ENCODE measurements at regions not wholly inside any gene's neighbourhood (a gene's known extent, or its start where the extent isn't known, plus 50 kb on each side); places are given as distances from the start of the nearest gene placed in this dataset.
"Not testable (repeated sequence)": the region's sequence is repeated elsewhere in the genome, so short reads cannot be mapped to it uniquely, and the experiment has no call there.

GRCh38 chr21:31518580-31518979 lies 140.9 kb upstream of the SOD1 start:
- H3K36me3 Mint-ChIP-seq = no peaks in the 10 kb centered on the region
- peaks cover 34% of the 10 kb centered on the region for H3K4me1 Mint-ChIP-seq
- H3K4me3 Mint-ChIP-seq = no peak overlapping the region
- no peak overlapping the region for H3K27ac Mint-ChIP-seq
- TF ChIP-seq ZNF121 (CRISPR knock-in tag; IDR thresholded peaks at IDR 0.05) = no peak
- no peaks in the 10 kb centered on the region for H3K9me3 Mint-ChIP-seq
- ATAC-seq (peak; percentile 31), DNase-seq (ENCODE audit: low spot score) (no peak)
- CTCF ChIA-PET = interaction anchor here (1.0 kb wide), 1 partner anchor 40 kb away, joined by 6 read pairs; no protein-coding TSS in a partner anchor
- POLR2A ChIA-PET = interaction anchor here (0.7 kb wide), 1 partner anchor 104 kb away, joined by 7 read pairs; no protein-coding TSS in a partner anchor
- H3K27me3 Mint-ChIP-seq (ENCODE audit: low read depth) = no peaks in the 10 kb centered on the region

GRCh38 chr21:31517664-31518414 lies 141.7 kb upstream of the SOD1 start:
- H3K4me3 Mint-ChIP-seq = no peak overlapping the region
- ChIA-PET POLR2A (no interaction called here), CTCF (interaction anchor here (1.0 kb wide), 1 partner anchor 41 kb away, joined by 6 read pairs; no protein-coding TSS in a partner anchor)
- ATAC-seq = no peak
- H3K4me1 Mint-ChIP-seq = peaks cover 36% of the 10 kb centered on the region
- no peaks in the 10 kb centered on the region for H3K27me3 Mint-ChIP-seq (ENCODE audit: low read depth)
- DNase-seq (ENCODE audit: low spot score) = no peak
- no peaks in the 10 kb centered on the region for H3K36me3 Mint-ChIP-seq
- TF ChIP-seq ESRRA (CRISPR knock-in tag; IDR thresholded peaks at IDR 0.05; ENCODE audit: borderline replicate concordance) (no peak), SMAD4 (CRISPR knock-in tag; IDR thresholded peaks at IDR 0.05) (no peak), NR1H2 (CRISPR knock-in tag; IDR thresholded peaks at IDR 0.05) (no peak), CTCF (IDR thresholded peaks at IDR 0.05) (no peak), ETV6 (CRISPR knock-in tag; IDR thresholded peaks at IDR 0.05) (no peak), RORB (CRISPR knock-in tag; IDR thresholded peaks at IDR 0.05) (no peak)
- H3K9me3 Mint-ChIP-seq = no peaks in the 10 kb centered on the region
- 0 out of 2 replicates have a peak overlapping the region, but pooled peaks have one; percentile 17 for H3K27ac Mint-ChIP-seq

- Mint-ChIP-seq H3K9me3 (no peaks in the 10 kb centered on the region), H3K36me3 (no peaks in the 10 kb centered on the region), H3K27me3 (ENCODE audit: low read depth) (no peaks in the 10 kb centered on the region), H3K27ac (peak overlapping the region; percentile 72), H3K4me1 (peaks cover 28% of the 10 kb centered on the region), H3K4me3 (no peak overlapping the region)
- ChIA-PET POLR2A (interaction anchor here (2.0 kb wide), 1 partner anchor 44 kb away, joined by 8 read pairs; no protein-coding TSS in a partner anchor), CTCF (interaction anchor here (0.5 to 2.4 kb wide), 9 partner anchors 11 to 231 kb away, joined by 3 to 15 read pairs (median 3); no protein-coding TSS in a partner anchor)
- DNase-seq (ENCODE audit: low spot score) (no peak), ATAC-seq (no peak)
- TF ChIP-seq CREM (CRISPR knock-in tag; IDR thresholded peaks at IDR 0.05) = no peak
- no peak for TF ChIP-seq FOXJ3 (CRISPR knock-in tag; IDR thresholded peaks at IDR 0.05; ENCODE audit: borderline replicate concordance)
- TF ChIP-seq E2F4 (CRISPR knock-in tag; IDR thresholded peaks at IDR 0.05; ENCODE audit: borderline replicate concordance, low read depth) = no peak
These were observed 144.2 kb upstream of the SOD1 start for GRCh38 chr21:31515253-31515652.

- H3K27me3 Mint-ChIP-seq (ENCODE audit: low read depth) = no peaks in the 10 kb centered on the region
- peak; percentile 83 for ATAC-seq
- H3K4me3 Mint-ChIP-seq = peak overlapping the region; percentile 29; the same call in 1 of the 2 replicates
- H3K27ac Mint-ChIP-seq = 0 out of 2 replicates have a peak overlapping the region, but pooled peaks have one; percentile 27
- no peaks in the 10 kb centered on the region for H3K36me3 Mint-ChIP-seq
- peaks cover 30% of the 10 kb centered on the region for H3K4me1 Mint-ChIP-seq
- DNase-seq (ENCODE audit: low spot score) = peak; percentile 50
- POLR2A ChIA-PET = interaction anchor here (2.0 kb wide), 1 partner anchor 45 kb away, joined by 8 read pairs; no protein-coding TSS in a partner anchor
- 0 out of 2 replicates have a peak, but pooled peaks have one; percentile 14 for TF ChIP-seq ZNF423 (CRISPR knock-in tag; IDR thresholded peaks at IDR 0.05)
- no peak; the same call in 1 of the 2 replicates for TF ChIP-seq ZNF121 (CRISPR knock-in tag; IDR thresholded peaks at IDR 0.05)
- TF ChIP-seq GRHL2 (CRISPR knock-in tag; IDR thresholded peaks at IDR 0.05; ENCODE audit: insufficient replicate concordance, severe bottlenecking) = no peak
- H3K9me3 Mint-ChIP-seq = no peaks in the 10 kb centered on the region
- CTCF ChIA-PET = interaction anchor here (0.5 to 2.4 kb wide), 12 partner anchors 10 to 230 kb away, joined by 3 to 15 read pairs (median 3); no protein-coding TSS in a partner anchor
These were observed 144.9 kb upstream of the SOD1 start for GRCh38 chr21:31514598-31514997.

- H3K36me3 Mint-ChIP-seq; ATAC-seq; H3K27me3 Mint-ChIP-seq (ENCODE audit: low read depth); H3K27ac Mint-ChIP-seq; H3K9me3 Mint-ChIP-seq; DNase-seq (ENCODE audit: low spot score); H3K4me3 Mint-ChIP-seq: not testable (repeated sequence)
- peaks cover 39% of the 10 kb centered on the region for H3K4me1 Mint-ChIP-seq
- ChIA-PET POLR2A (interaction anchor here (2.0 kb wide), 1 partner anchor 46 kb away, joined by 8 read pairs; no protein-coding TSS in a partner anchor), CTCF (interaction anchor here (1.2 to 2.4 kb wide), 4 partner anchors 45 to 171 kb away, joined by 3 to 15 read pairs (median 6); no protein-coding TSS in a partner anchor)
These were observed 146.0 kb upstream of the SOD1 start for GRCh38 chr21:31513541-31513940.

Data from WTC11 (cell line).